Hematopoietic multipotent progenitor cell treated with erythropoietin and hydrocortisone succinate and interleukin-3 and kit ligand, for 6 days (in vitro differentiated cells): ENCODE measurements at regions not wholly inside any gene's neighbourhood (a gene's known extent, or its start where the extent isn't known, plus 50 kb on each side); places are given as distances from the start of the nearest gene placed in this dataset.

Experiments
- DNase-seq: peaks from one replicate; pipeline ENCODE4 v3.0.0-alpha.2; 2015

DNA sequence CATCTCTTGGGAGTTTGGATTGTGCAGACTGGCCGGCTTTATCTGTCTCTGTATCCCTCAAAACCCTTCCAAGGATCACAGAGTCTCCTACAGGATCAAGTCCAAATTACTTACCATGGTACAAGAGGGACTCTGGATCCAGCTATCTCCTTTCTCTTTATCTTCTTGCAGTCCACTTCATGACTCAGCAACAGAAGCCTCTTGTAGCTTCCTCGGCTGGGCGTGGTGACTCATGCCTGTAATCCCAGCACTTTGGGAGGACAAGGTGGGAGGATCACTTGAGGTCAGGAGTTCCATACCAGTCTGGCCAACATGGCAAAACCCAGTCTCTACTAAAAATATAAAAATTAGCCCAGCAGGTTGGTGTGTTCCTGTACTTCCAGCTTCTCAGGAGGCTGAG lies 189.7 kb downstream of the BCAT1 start:
- DNase-seq = no peak

DNA sequence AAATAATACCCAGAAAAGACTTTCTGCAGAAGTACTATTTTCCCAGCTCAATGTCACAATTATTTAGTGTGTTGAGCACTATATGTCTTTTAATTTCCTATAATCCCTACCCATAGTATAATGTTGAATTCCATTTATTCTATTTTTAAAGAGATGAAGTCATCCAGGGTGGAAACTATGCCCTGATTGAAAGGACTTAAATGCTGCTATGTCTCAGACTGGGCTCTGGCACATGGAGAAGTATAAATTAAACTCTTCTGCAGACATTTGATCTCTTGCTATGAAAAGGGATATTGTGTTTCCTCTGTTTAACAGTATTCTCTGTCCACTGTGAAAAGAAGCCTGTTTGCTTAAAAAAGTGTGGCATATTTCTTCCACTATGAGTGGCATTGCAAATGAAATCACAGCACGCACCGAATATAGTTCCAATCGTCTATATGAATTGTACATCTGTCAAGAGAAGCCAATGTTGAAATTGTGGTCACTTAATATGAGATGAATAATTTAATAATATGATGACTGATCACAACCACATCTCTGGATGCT lies 192.3 kb downstream of the BCAT1 start:
- DNase-seq = no peak

DNA sequence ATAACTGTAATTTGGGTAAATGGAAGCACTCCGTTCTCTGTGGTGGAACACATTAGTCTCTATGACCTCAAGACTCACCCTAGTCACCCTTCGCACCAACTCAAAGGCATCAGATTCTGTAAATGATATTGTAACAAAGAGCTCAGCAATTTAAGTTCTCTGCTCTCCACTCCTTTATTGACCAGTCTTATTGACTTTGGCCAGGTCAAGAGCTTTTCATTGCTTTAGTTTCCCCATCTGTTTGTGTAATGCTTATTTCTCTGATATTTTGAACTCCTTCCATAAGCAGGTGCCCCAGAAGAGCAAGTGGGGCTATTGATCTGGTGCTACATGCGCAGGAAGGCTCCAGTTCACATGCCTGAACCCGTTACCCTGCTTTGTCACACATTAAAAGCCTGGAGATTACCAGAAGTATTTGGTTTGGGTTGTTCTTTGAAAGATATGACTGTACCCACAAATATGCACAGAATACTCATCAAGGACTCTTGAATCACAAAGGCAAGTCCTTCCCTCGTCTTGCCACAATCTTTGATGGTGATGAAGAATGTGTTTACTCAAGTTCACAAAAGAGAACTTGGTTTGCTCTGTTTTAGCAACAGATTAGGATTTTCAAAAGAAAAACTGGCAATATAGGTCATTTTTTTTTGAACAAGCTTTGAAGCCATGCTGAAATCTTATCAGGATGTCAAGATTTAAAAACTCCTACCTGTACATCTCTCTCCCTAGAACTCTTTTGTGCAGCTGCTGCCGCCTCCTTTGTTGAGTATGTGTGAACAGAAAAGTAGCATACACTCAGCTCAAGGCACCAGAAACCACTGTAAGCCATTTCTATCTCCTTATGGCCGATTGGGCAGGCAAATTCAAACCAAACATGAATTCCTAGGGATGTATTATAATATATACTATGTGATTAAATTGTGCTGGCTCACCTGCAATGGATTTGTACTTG lies 193.9 kb downstream of the BCAT1 start:
- no peak for DNase-seq

GRCh38 chr12:24752763-24753462 lies 196.0 kb downstream of the BCAT1 start:
- no peak for DNase-seq

GRCh38 chr12:24751181-24751580 lies 197.7 kb downstream of the BCAT1 start:
- DNase-seq = no peak

GRCh38 chr12:24750263-24750662 lies 198.6 kb downstream of the BCAT1 start:
- no peak for DNase-seq

- DNase-seq = no peak
Observed at GRCh38 chr12:24749171-24749570, 199.7 kb downstream of the BCAT1 start.

GRCh38 chr12:24748326-24748725 lies 200.6 kb downstream of the BCAT1 start:
- DNase-seq = no peak

DNA sequence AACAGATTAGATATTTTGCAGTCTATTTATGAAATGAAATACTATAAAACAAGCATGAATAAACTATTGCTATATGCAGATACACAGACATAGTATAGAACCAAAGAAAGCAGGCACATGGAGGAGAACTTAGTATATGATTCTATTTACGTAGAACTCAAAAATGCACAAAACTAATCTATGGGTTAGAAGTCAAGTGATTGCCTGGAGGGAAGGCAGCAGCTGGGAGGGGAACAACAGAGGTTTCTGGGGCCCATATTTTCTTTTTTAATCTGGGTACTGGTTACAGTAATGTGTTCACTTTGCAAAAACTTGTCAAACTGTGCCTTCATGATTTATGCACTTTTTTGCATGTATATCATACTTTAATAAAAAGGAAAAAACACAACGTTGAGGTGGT lies 202.0 kb downstream of the BCAT1 start:
- DNase-seq = no peak

DNA sequence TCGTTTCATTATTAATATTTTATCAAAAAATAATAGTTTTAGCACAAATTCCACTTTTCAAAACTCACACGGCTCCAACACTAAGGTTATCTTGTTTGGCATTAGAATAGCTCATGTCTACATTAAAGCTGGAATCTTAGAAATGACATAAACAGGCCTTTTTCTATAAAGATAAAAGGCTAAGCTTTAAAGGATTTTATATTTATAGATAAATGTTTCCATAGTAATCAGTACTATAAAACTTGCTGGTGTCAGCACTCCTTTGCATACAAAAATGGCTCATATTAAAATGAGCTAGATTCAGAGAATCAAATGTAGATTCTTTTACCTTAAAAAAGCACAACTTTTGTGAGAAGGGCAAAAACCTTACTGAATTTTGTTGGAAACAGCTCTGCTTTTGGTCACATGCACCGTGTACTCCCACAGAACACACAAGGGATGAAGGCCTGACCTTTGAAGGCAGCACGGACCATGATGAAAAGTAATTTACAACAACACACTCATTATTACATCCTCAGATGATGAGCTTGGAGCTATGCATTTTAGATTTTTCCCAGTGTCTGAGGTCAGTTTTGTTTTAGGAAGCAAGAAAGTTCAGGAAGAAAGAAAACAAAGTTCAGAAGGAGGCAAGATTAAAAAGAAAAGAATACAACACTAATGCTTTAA lies 202.8 kb downstream of the BCAT1 start:
- no peak for DNase-seq

DNA sequence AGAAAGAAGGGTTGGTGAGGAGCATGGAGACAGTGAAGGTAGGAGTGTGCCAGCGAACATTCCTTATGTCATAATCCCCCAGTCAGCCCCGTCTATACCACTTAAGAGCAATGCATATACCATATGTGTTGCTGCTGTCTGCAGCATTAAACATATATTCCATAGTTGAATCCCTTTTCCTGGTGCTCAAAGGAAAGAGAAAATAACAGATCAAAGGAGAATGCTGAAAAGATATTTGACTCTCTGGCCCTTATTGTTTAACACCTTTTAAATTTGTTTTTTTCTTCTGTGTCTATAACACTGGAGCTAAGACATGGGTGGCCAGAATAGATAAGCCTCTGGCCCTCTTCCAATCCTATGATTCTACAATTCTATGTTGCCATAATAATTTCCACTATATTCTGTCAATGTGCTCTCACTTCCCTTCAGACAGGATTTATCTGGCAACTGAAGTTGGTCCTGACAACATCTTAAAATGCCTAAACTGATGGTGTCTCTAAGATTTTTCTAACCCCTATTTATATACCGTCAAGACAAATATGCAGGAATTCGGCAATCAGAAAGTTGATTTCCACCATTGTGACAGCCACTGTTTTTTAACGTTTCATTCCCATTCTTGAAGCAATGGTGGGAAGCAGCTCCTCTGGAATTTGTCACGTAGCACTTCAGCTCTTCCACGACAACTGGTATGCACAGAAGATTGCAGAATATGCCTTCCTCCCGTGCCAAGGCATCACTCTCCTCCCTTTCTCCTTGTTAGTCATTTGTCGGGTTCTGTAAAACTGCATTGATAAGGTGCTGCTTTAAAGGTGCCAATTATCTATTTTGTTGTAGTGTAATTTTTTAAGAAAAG lies 204.7 kb downstream of the BCAT1 start:
- peak; percentile 92 for DNase-seq

DNA sequence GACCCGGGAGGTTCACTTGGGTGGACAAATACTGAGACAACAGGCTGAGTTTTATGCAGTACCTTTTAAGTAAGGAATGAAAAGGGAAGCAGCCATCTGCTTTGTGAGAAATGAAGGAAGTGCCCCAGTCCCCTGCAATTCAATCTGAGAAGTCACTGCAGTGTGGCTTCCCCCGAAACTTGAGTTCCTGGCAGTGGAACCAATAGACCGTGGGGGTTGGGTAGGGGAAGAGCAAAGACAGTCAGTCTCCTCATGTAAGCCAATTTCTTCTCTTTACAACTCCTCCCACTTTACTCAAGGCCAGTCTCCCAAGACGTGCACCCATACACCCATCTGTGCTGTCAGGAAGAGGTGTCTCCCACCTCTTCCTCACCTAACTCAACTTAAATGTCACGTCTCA lies 206.5 kb downstream of the BCAT1 start:
- DNase-seq = peak; percentile 33

GRCh38 chr12:24741216-24741615 lies 207.7 kb downstream of the BCAT1 start:
- DNase-seq = no peak

GRCh38 chr12:24739106-24739779 lies 209.7 kb downstream of the BCAT1 start:
- peak; percentile 18 for DNase-seq

DNA sequence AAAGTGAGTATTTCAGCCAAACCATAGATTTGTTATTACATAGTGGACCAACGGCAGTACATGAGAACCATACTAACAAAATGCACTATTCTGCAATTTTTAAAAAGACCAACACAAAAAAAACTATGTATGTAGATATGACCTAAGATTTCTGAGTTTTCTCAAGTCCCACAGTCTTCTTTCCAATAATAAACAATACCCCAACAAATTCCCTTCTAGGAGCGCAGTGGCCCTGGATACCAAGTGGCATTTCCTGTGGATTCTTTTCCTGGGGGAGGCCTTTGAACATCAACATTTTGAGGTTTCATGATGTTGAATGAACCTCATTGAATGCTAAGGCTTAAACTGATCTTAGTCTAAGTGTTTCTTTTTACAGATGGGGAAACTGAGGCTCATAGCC lies 210.5 kb downstream of the BCAT1 start:
- no peak for DNase-seq

DNA sequence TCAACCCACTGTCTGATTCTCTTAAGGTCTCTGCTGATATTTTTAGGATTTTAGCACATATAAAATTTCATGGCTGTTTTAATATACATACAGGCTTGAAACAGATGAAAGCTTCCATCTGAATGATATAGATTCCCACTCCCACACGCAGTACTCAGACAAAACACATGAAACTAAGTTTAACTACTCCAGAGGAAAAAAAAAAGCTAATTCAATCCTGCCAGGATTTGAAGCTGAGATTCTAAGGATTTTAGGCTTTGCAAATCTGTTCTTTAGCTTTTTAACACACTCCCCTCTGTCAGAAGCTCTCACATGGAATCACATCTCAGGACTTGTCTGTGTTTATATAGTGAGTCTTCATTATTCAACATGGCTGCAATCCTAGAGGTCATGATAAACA lies 217.3 kb downstream of the BCAT1 start:
- DNase-seq = no peak

DNA sequence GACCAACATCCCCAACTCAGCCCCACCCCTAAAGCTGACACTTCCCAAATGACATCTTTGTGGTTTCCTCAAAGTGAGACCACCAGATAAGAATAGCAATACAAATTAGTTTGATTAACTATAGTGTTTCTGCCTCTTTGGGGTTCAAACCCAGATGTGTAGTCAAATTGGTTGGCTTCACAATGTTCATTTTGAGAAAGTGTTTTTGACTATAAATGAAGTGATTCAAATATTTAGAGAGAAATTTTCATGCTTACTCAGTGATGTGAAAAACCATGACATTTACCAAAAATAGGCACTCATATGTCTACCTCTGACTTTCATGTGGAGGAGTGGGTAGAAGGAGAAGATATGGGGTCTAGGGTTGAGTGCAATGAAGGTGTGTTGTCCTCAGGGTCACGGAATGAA lies 218.4 kb downstream of the BCAT1 start:
- DNase-seq = no peak

DNA sequence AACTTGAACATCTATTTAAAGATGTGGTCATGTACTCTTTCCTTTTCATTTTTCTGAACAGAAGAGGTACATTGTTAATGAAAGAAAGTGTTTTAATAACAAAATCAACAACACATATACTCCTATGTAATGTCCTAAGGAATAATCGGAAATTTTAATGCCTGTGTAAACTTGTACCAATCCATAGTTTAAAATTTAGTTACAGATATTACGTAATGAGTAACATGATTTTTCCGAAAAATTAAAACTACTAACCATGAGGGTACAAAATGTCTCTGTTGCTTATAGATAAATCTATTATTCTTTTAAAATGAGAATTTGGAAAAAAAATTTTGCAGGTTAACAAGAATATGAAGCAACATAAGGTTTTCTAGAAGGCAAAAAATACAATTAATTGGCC lies 220.1 kb downstream of the BCAT1 start:
- no peak for DNase-seq

- peak; percentile 74 for DNase-seq
Observed at GRCh38 chr12:24728366-24728765, 220.5 kb downstream of the BCAT1 start.

GRCh38 chr12:24725616-24726015 lies 223.3 kb downstream of the BCAT1 start:
- DNase-seq = no peak

DNA sequence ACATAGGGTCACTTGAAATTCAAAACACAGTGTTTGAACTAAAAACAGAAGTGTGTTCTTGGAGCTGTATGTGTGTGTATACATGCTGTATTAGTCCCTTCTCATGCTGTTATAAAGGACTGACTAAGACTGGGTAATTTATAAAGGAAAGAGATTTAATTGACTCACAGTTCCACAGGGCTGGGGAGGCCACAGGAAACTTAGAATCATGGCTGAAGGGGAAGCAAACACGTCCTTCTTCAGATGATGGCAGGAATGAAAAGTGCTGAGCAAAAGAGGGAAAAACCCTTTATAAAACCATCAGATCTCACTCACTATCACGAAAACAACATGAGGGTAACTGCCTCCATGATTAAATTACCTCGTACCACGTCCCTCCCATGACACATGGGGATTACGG lies 224.1 kb downstream of the BCAT1 start:
- no peak for DNase-seq

GRCh38 chr12:24723759-24724158 lies 225.1 kb downstream of the BCAT1 start:
- no peak for DNase-seq
